IMR-90 (cell line): ENCODE measurements at regions not wholly inside any gene's neighbourhood (a gene's known extent, or its start where the extent isn't known, plus 50 kb on each side); places are given as distances from the start of the nearest gene placed in this dataset.

Experiments
- ATAC-seq: fragments of 200-7000 bp; cut with Tn5 transposase; 2 replicates; pipeline ENCODE4 v1.9.1; 2020; ENCODE audit warnings: low read depth, mild to moderate bottlenecking, moderate library complexity
- BruUV-seq: library from RNA; stranded (reverse); fragments of 400-500 nt; replicated peaks from 2 replicates; lab custom pipeline; 2021; lab: Mats Ljungman, UMichigan
- CTCF ChIA-PET: fragments of 300-600 bp; formaldehyde crosslinking; extraction: SDS; loops from one replicate; lab custom pipeline; 2021; ENCODE audit warnings: antibody characterized with exemption; lab: Yijun Ruan, JAX
- POLR2A ChIA-PET: fragments of 300-600 bp; sonication (Branson Sonifier 250); formaldehyde crosslinking; loops from one replicate; lab custom pipeline; 2022; ENCODE audit warnings: antibody characterized with exemption; ENCODE audit not compliant: unreplicated experiment; lab: Charles Lee
- DNase-seq: peaks from one replicate; pipeline ENCODE4 v3.0.0; 2013
- H2AFZ ChIP-seq: replicated peaks from 2 replicates; pipeline ENCODE3; 2013; ENCODE audit warnings: low read length, mild to moderate bottlenecking; ENCODE audit not compliant: poor library complexity
- H2AK5ac ChIP-seq: 2 replicates; pipeline ENCODE4 v1.6.1; 2013; ENCODE audit warnings: low read depth, low read length, inconsistent platforms
- H2AK9ac ChIP-seq: replicated peaks from 2 replicates; pipeline ENCODE3; 2013; ENCODE audit warnings: mild to moderate bottlenecking, low read depth, low read length, moderate library complexity; ENCODE audit not compliant: poor library complexity
- H2BK120ac ChIP-seq: 2 replicates; pipeline ENCODE4 v1.6.1; 2013; ENCODE audit warnings: low read depth, low read length, inconsistent platforms
- H2BK15ac ChIP-seq: 3 replicates; pipeline ENCODE4 v1.6.1; 2013; ENCODE audit warnings: low read depth, low read length, inconsistent platforms
- H2BK20ac ChIP-seq: 2 replicates; pipeline ENCODE4 v1.6.1; 2013; ENCODE audit warnings: low read depth, mild to moderate bottlenecking, inconsistent platforms, low read length, moderate library complexity
- H2BK5ac ChIP-seq: 2 replicates; pipeline ENCODE4 v1.6.1; 2013; ENCODE audit warnings: mild to moderate bottlenecking, low read depth, low read length, inconsistent platforms; ENCODE audit not compliant: poor library complexity, severe bottlenecking
- H3K14ac ChIP-seq: replicated peaks from 2 replicates; pipeline ENCODE4 v1.6.1; 2013; ENCODE audit warnings: low read depth, low read length, inconsistent platforms
- H3K18ac ChIP-seq: 2 replicates; pipeline ENCODE4 v1.6.1; 2013; ENCODE audit warnings: low read depth, low read length, control low read depth
- H3K23ac ChIP-seq: 2 replicates; pipeline ENCODE4 v1.6.1; 2013; ENCODE audit warnings: low read depth, low read length, inconsistent platforms
- H3K27ac ChIP-seq: 2 replicates; pipeline ENCODE4 v1.5.1; 2013; ENCODE audit warnings: mild to moderate bottlenecking, control low read depth, low read length; ENCODE audit not compliant: insufficient read depth
- H3K27me3 ChIP-seq: 2 replicates; pipeline ENCODE4 v1.6.1; 2013; ENCODE audit warnings: low read length; ENCODE audit not compliant: control insufficient read depth, insufficient read depth
- H3K36me3 ChIP-seq: 2 replicates; pipeline ENCODE4 v1.6.1; 2013; ENCODE audit warnings: low read length, mixed read lengths; ENCODE audit not compliant: control insufficient read depth, insufficient read depth
- H3K4ac ChIP-seq: 2 replicates; pipeline ENCODE4 v1.6.1; 2013; ENCODE audit warnings: low read depth, low read length, inconsistent platforms
- H3K4me1 ChIP-seq: 2 replicates; pipeline ENCODE4 v1.6.1; 2013; ENCODE audit warnings: low read length, mixed read lengths; ENCODE audit not compliant: control insufficient read depth, insufficient read depth
- H3K4me2 ChIP-seq: 2 replicates; pipeline ENCODE4 v1.6.1; 2013; ENCODE audit warnings: low read depth, mild to moderate bottlenecking, control low read depth, low read length, moderate library complexity
- H3K4me3 ChIP-seq: 2 replicates; pipeline ENCODE4 v1.5.1; 2013; ENCODE audit warnings: low read depth, mild to moderate bottlenecking, control low read depth, low read length, moderate library complexity; ENCODE audit not compliant: insufficient read depth
- H3K56ac ChIP-seq: 2 replicates; pipeline ENCODE4 v1.6.1; 2013; ENCODE audit warnings: low read length, inconsistent platforms; ENCODE audit not compliant: insufficient read depth; ENCODE audit errors: extremely low read depth
- H3K79me1 ChIP-seq, 2 experiments: 2 replicates each; pipeline ENCODE4 v1.6.1; 2013; ENCODE audit warnings: low read length in 2 of 2, inconsistent platforms in 1 of 2, low read depth in 1 of 2
- H3K9ac ChIP-seq: 2 replicates; pipeline ENCODE4 v1.6.1; 2013; ENCODE audit warnings: low read depth, low read length, control low read depth
- H3K9me1 ChIP-seq: 2 replicates; pipeline ENCODE4 v1.6.1; 2013; ENCODE audit warnings: low read length, inconsistent platforms; ENCODE audit not compliant: insufficient read depth
- H3K9me3 ChIP-seq: 2 replicates; pipeline ENCODE4 v1.6.1; 2013; ENCODE audit warnings: low read length; ENCODE audit not compliant: control insufficient read depth, insufficient read depth
- H4K20me1 ChIP-seq: 2 replicates; pipeline ENCODE4 v1.6.1; 2013; ENCODE audit warnings: low read length, inconsistent platforms; ENCODE audit not compliant: insufficient read depth
- H4K5ac ChIP-seq: 2 replicates; pipeline ENCODE4 v1.6.1; 2013; ENCODE audit warnings: mild to moderate bottlenecking, low read depth, low read length, control low read depth
- H4K8ac ChIP-seq, 2 experiments: 2 replicates each; pipeline ENCODE4 v1.6.1; 2013; ENCODE audit warnings: low read depth in 2 of 2, low read length in 2 of 2, control low read depth in 1 of 2, inconsistent platforms in 1 of 2
- H4K91ac ChIP-seq: 2 replicates; pipeline ENCODE4 v1.6.1; 2013; ENCODE audit warnings: low read depth, low read length, inconsistent platforms; ENCODE audit not compliant: insufficient read depth
- BHLHE40 ChIP-seq: fragments of 150-350 bp; IDR thresholded peaks from 2 replicates; pipeline ENCODE4 v1.6.1; 2016; ENCODE audit warnings: mild to moderate bottlenecking, low read depth, low read length
- CEBPB ChIP-seq: IDR thresholded peaks from 2 replicates; pipeline ENCODE4 v1.6.1; 2012; ENCODE audit warnings: low read depth, low read length, improper control_type of control experiment
- CHD1 ChIP-seq: IDR thresholded peaks from 2 replicates; pipeline ENCODE4 v1.6.1; 2012; ENCODE audit warnings: low read depth, low read length, improper control_type of control experiment
- CTCF ChIP-seq: conservative IDR thresholded peaks from 2 replicates; pipeline ENCODE4 v1.5.1; 2012; ENCODE audit warnings: mild to moderate bottlenecking, low read depth, low read length, improper control_type of control experiment
- ELK1 ChIP-seq: fragments of 150-350 bp; IDR thresholded peaks from 2 replicates; pipeline ENCODE4 v1.6.1; 2016; ENCODE audit warnings: low read depth, mild to moderate bottlenecking, low read length, moderate library complexity, borderline replicate concordance
- FOS ChIP-seq: fragments of 150-350 bp; IDR thresholded peaks from 2 replicates; pipeline ENCODE4 v1.6.1; 2016; ENCODE audit warnings: low read depth, low read length
- MAFK ChIP-seq: IDR thresholded peaks from 2 replicates; pipeline ENCODE4 v1.6.1; 2012; ENCODE audit warnings: low read depth, low read length, improper control_type of control experiment
- MAZ ChIP-seq: IDR thresholded peaks from 2 replicates; pipeline ENCODE4 v1.6.1; 2012; ENCODE audit warnings: low read depth, mild to moderate bottlenecking, low read length, improper control_type of control experiment, moderate library complexity, borderline replicate concordance
- MXI1 ChIP-seq: IDR thresholded peaks from 2 replicates; pipeline ENCODE4 v1.6.1; 2012; ENCODE audit warnings: low read depth, mild to moderate bottlenecking, low read length, moderate library complexity, borderline replicate concordance
- NFE2L2 ChIP-seq: fragments of 150-350 bp; IDR thresholded peaks from 2 replicates; pipeline ENCODE4 v1.6.1; 2016; ENCODE audit warnings: low read depth, mild to moderate bottlenecking, low read length
- POLR2A ChIP-seq: IDR thresholded peaks from 2 replicates; pipeline ENCODE4 v1.6.1; 2012; ENCODE audit warnings: mild to moderate bottlenecking, low read depth, low read length
- RAD21 ChIP-seq: IDR thresholded peaks from 2 replicates; pipeline ENCODE4 v1.6.1; 2012; ENCODE audit warnings: low read length, improper control_type of control experiment
- RCOR1 ChIP-seq: IDR thresholded peaks from 2 replicates; pipeline ENCODE4 v1.6.1; 2012; ENCODE audit warnings: mild to moderate bottlenecking, low read length, improper control_type of control experiment; ENCODE audit not compliant: insufficient replicate concordance
- RFX5 ChIP-seq: IDR thresholded peaks from 2 replicates; pipeline ENCODE4 v1.8.0; 2012; ENCODE audit warnings: low read depth, mild to moderate bottlenecking, low read length, moderate library complexity
- SMC3 ChIP-seq: fragments of 150-350 bp; IDR thresholded peaks from 2 replicates; pipeline ENCODE4 v1.6.1; 2016; ENCODE audit warnings: low read depth, mild to moderate bottlenecking, antibody characterized with exemption, low read length, moderate library complexity
- USF2 ChIP-seq: fragments of 150-350 bp; IDR thresholded peaks from 2 replicates; pipeline ENCODE4 v1.6.1; 2017; ENCODE audit warnings: mild to moderate bottlenecking, antibody characterized with exemption, low read length, low read depth
- WGBS, 2 experiments: methylation state at CpG; one replicate each; pipeline versions ENCODE4 v1.1.5 to v1.1.7; 2013; ENCODE audit warnings: missing lambda C conversion rate in 2 of 2; ENCODE audit not compliant: insufficient read length in 1 of 2; ENCODE audit errors: extremely low coverage in 2 of 2; 5-methylcytosine and 5-hydroxymethylcytosine counted together
- dilution Hi-C: fragments of 300-500 bp; cut with HindIII; formaldehyde crosslinking; loops from one replicate; pipeline ENCODE4 v1.14.3; 2018; ENCODE audit warnings: low sequenced_read_pairs; ENCODE audit not compliant: unreplicated experiment
- in situ Hi-C: fragments of 300-500 bp; cut with MboI; formaldehyde crosslinking; loops from 3 replicates; pipeline ENCODE4 v1.14.3; 2019; ENCODE audit warnings: low sequenced_read_pairs, inconsistent platforms, mixed read lengths
- intact Hi-C: fragments of 100-400 bp; cut with micrococcal nuclease; formaldehyde crosslinking; loops from 2 replicates; pipeline ENCODE4 v1.10.0; 2022

GRCh38 chr6:7668936-7669335, 57.0 kb upstream of the BMP6 start:
- in situ Hi-C loops (no loop called here), intact Hi-C loops (no loop called here), dilution Hi-C loops (no loop called here)
- no peak overlapping the region for H2AK5ac ChIP-seq
- no peak overlapping the region for H4K91ac ChIP-seq
- CTCF ChIA-PET: no interaction called here
- H3K4me3 ChIP-seq: no peak overlapping the region
- POLR2A ChIA-PET: no interaction called here
- H3K18ac ChIP-seq: no peak overlapping the region
- no peaks in the 10 kb centered on the region for H3K36me3 ChIP-seq
- H3K4me1 ChIP-seq: peaks cover 5% of the 10 kb centered on the region
- no peak overlapping the region for H2BK120ac ChIP-seq
- H2BK5ac ChIP-seq: no peak overlapping the region
- H2BK20ac ChIP-seq: no peak overlapping the region
- H3K23ac ChIP-seq: no peak overlapping the region
- peaks cover 2% of the 10 kb centered on the region for H3K27me3 ChIP-seq
- no peak overlapping the region for H2AFZ ChIP-seq
- H3K27ac ChIP-seq: no peak overlapping the region
- no peak overlapping the region for H3K4me2 ChIP-seq
- ATAC-seq: no peak
- no peak overlapping the region for H2BK15ac ChIP-seq
- H3K9me1 ChIP-seq: peaks cover 3% of the 10 kb centered on the region; the same call in 1 of the 2 replicates
- H3K9me3 ChIP-seq: no peaks in the 10 kb centered on the region
- no peak overlapping the region for H3K56ac ChIP-seq
- no peak overlapping the region for H3K14ac ChIP-seq
- no TSS peak for BruUV-seq
- no peak overlapping the region for H4K8ac ChIP-seq
- no peaks in the 10 kb centered on the region for H4K20me1 ChIP-seq
- H2AK9ac ChIP-seq: no peak overlapping the region
- no peak for DNase-seq
- H3K4ac ChIP-seq: no peak overlapping the region
- no peak overlapping the region for H3K9ac ChIP-seq
- H3K79me1 ChIP-seq: no peaks in the 10 kb centered on the region
- no peak for TF ChIP-seq CEBPB
- no peak for TF ChIP-seq USF2
- TF ChIP-seq RCOR1: no peak
- TF ChIP-seq POLR2A: no peak
- no peak for TF ChIP-seq MAFK
- no peak for TF ChIP-seq CTCF
- no peak for TF ChIP-seq ELK1
- TF ChIP-seq MAZ: no peak
- no peak for TF ChIP-seq BHLHE40
- no peak for TF ChIP-seq MXI1
- TF ChIP-seq FOS: no peak
- TF ChIP-seq SMC3: no peak
- TF ChIP-seq CHD1: no peak
- no peak for TF ChIP-seq RFX5
- TF ChIP-seq NFE2L2: no peak
- no peak for TF ChIP-seq RAD21
- no CpG with 5 or more reads among the region's 1 CpG for WGBS, 2 experiments
- no peak overlapping the region for H4K5ac ChIP-seq
